ENCODE measurements at regions not wholly inside any gene's neighbourhood (a gene's known extent, or its start where the extent isn't known, plus 50 kb on each side); places are given as distances from the start of the nearest gene placed in this dataset.
A peak's percentile ranks its signal among the peaks of the same experiment; 100 is the strongest.

GRCh38 chr13:34750078-34750931 lies 191.8 kb upstream of the NBEA start:
- DNase-seq = no peak
- Histone ChIP-seq H3K27me3 (replicated peaks in 1 of 7) (peaks cover 0 to 8% (median 0%) of the 10 kb centered on the region in 7 donors), H3K9me3 (peaks cover 0 to 26% (median 7%) of the 10 kb centered on the region in 8 donors), H3K4me1 (peaks cover 0 to 13% (median 0%) of the 10 kb centered on the region in 6 donors), H3K27ac (no peak overlapping the region), H3K4me3 (peak overlapping the region in 4 of 8 donors; percentile 5 to 54 (median 20)), H3K36me3 (no peaks in the 10 kb centered on the region)
- TF ChIP-seq POLR2A (IDR thresholded peaks at IDR 0.05) = no peak
- TF ChIP-seq POLR2AphosphoS5 (IDR thresholded peaks at IDR 0.05) = no peak
- no peak for TF ChIP-seq CTCF (IDR thresholded peaks at IDR 0.05 in 8 of 11, conservative IDR thresholded peaks at IDR 0.05 in 3 of 11)
- intact Hi-C loops (cut with DNase I; ENCODE audit: low total_unique reads) = no loop called here
- 17 to 18% (median 18%) methylated on average over 21 of the region's 21 CpGs for WGBS, 5 donors

- Histone ChIP-seq H3K4me3 (no peak overlapping the region), H3K27me3 (replicated peaks in 1 of 7) (peaks cover 0 to 8% (median 0%) of the 10 kb centered on the region in 7 donors), H3K4me1 (peaks cover 0 to 13% (median 0%) of the 10 kb centered on the region in 6 donors), H3K27ac (no peak overlapping the region), H3K9me3 (peaks cover 0 to 19% (median 4%) of the 10 kb centered on the region in 8 donors), H3K36me3 (no peaks in the 10 kb centered on the region)
- 54 to 65% (median 59%) methylated on average over 3 of the region's 3 CpGs for WGBS, 5 donors
- TF ChIP-seq POLR2AphosphoS5 (IDR thresholded peaks at IDR 0.05) = no peak
- TF ChIP-seq CTCF (IDR thresholded peaks at IDR 0.05 in 8 of 11, conservative IDR thresholded peaks at IDR 0.05 in 3 of 11) = no peak
- TF ChIP-seq POLR2A (IDR thresholded peaks at IDR 0.05) = no peak
- intact Hi-C loops (cut with DNase I; ENCODE audit: low total_unique reads) = no loop called here
- DNase-seq = no peak
Measured at GRCh38 chr13:34751044-34751443, 191.0 kb upstream of the NBEA start.

- peaks cover 0 to 13% (median 0%) of the 10 kb centered on the region in 6 donors for H3K4me1 ChIP-seq
- TF ChIP-seq POLR2A (IDR thresholded peaks at IDR 0.05) (no peak), POLR2AphosphoS5 (IDR thresholded peaks at IDR 0.05) (no peak), CTCF (IDR thresholded peaks at IDR 0.05 in 8 of 11, conservative IDR thresholded peaks at IDR 0.05 in 3 of 11) (no peak)
Measured at GRCh38 chr13:34751492-34751891, 190.6 kb upstream of the NBEA start.

GRCh38 chr13:34752283-34752960 lies 189.6 kb upstream of the NBEA start:
- no peak for TF ChIP-seq CTCF (IDR thresholded peaks at IDR 0.05 in 8 of 11, conservative IDR thresholded peaks at IDR 0.05 in 3 of 11)
- no peak for TF ChIP-seq POLR2A (IDR thresholded peaks at IDR 0.05)
- TF ChIP-seq POLR2AphosphoS5 (IDR thresholded peaks at IDR 0.05) = no peak
- intact Hi-C loops (cut with DNase I; ENCODE audit: low total_unique reads) = no loop called here
- Histone ChIP-seq H3K36me3 (no peaks in the 10 kb centered on the region), H3K4me1 (peaks cover 0 to 13% (median 0%) of the 10 kb centered on the region in 6 donors), H3K4me3 (no peak overlapping the region), H3K27me3 (replicated peaks in 1 of 7) (peaks cover 0 to 8% (median 0%) of the 10 kb centered on the region in 7 donors), H3K27ac (no peak overlapping the region), H3K9me3 (peaks cover 0 to 6% (median 0%) of the 10 kb centered on the region in 8 donors)
- DNase-seq = no peak
- 54 to 63% (median 60%) methylated on average over 11 of the region's 11 CpGs for WGBS, 5 donors

More at GRCh38 chr13:34751492-34751891, 190.6 kb upstream of the NBEA start:
- Histone ChIP-seq H3K4me3 (no peak overlapping the region), H3K9me3 (peaks cover 0 to 15% (median 2%) of the 10 kb centered on the region in 8 donors), H3K27ac (no peak overlapping the region), H3K27me3 (replicated peaks in 1 of 7) (peaks cover 0 to 8% (median 0%) of the 10 kb centered on the region in 7 donors), H3K36me3 (no peaks in the 10 kb centered on the region)
- no peak for DNase-seq
- intact Hi-C loops (cut with DNase I; ENCODE audit: low total_unique reads) = no loop called here
- WGBS, 5 donors = 76 to 87% (median 81%) methylated on average over 3 of the region's 3 CpGs

All from spleen (tissue), 11 donors.